Aorta (tissue), 5 donors: ENCODE measurements at regions not wholly inside any gene's neighbourhood (a gene's known extent, or its start where the extent isn't known, plus 50 kb on each side); places are given as distances from the start of the nearest gene placed in this dataset.

Experiments
- ATAC-seq: fragments of 200-7000 bp; cut with Tn5 transposase; one replicate; pipeline ENCODE4 v1.9.1; 2022; ENCODE audit warnings: moderate library complexity; ENCODE audit not compliant: low FRiP score
- DNase-seq, 2 donors: peaks; one replicate each; pipeline ENCODE4 v3.0.0-alpha.2; 2020
- H3K27ac ChIP-seq, 2 donors: one replicate each; pipeline ENCODE4 v1.5.1; 2013; ENCODE audit warnings: low read length in 2 of 2, mild to moderate bottlenecking in 2 of 2, moderate library complexity in 2 of 2, control low read depth in 1 of 2, inconsistent platforms in 1 of 2, low read depth in 1 of 2
- H3K27me3 ChIP-seq, 2 donors: one replicate each; pipeline ENCODE4 v1.6.1; 2013; ENCODE audit warnings: control low read depth in 1 of 2, low read length in 1 of 2, mild to moderate bottlenecking in 1 of 2, moderate library complexity in 1 of 2; ENCODE audit not compliant: insufficient read depth in 2 of 2, control insufficient read depth in 1 of 2
- H3K36me3 ChIP-seq, 2 donors: one replicate each; pipeline ENCODE4 v1.6.1; 2013; ENCODE audit warnings: control low read depth in 1 of 2, low read length in 1 of 2, mild to moderate bottlenecking in 1 of 2; ENCODE audit not compliant: insufficient read depth in 2 of 2, control insufficient read depth in 1 of 2
- H3K4me1 ChIP-seq, 2 donors: one replicate each; pipeline ENCODE4 v1.6.1; 2013; ENCODE audit warnings: low read length in 2 of 2, control low read depth in 1 of 2, mild to moderate bottlenecking in 1 of 2, moderate library complexity in 1 of 2; ENCODE audit not compliant: insufficient read depth in 2 of 2, control insufficient read depth in 1 of 2
- H3K4me3 ChIP-seq, 2 donors: one replicate each; pipeline ENCODE4 v1.5.1; 2013; ENCODE audit warnings: low read length in 2 of 2, control low read depth in 1 of 2, mild to moderate bottlenecking in 1 of 2
- H3K9me3 ChIP-seq: one replicate; pipeline ENCODE4 v1.6.1; 2013; ENCODE audit warnings: mild to moderate bottlenecking, low read length; ENCODE audit not compliant: control insufficient read depth
- WGBS, 2 donors: extraction: QIAGEN DNeasy Blood & Tissue Kit; methylation state at CpG; one replicate each; pipeline ENCODE4 v1.1.7; 2013; 5-methylcytosine and 5-hydroxymethylcytosine counted together
- intact Hi-C, 2 donors: fragments of 100-400 bp; cut with DNase I; formaldehyde crosslinking; loops; one replicate each; pipeline versions ENCODE4 v1.14.2 to v1.15.0; 2022
- donor health status: healthy with polysubstance abuse.
- donor health status: Bipolar disorder and iron deficiency.
- donor health status: DM: no; HTN: no; CAD: no.
- donor health status: DM: no; HTN: no; CAD: no.
- donor health status: DM: yes; HTN: yes; CAD: no.

DNA sequence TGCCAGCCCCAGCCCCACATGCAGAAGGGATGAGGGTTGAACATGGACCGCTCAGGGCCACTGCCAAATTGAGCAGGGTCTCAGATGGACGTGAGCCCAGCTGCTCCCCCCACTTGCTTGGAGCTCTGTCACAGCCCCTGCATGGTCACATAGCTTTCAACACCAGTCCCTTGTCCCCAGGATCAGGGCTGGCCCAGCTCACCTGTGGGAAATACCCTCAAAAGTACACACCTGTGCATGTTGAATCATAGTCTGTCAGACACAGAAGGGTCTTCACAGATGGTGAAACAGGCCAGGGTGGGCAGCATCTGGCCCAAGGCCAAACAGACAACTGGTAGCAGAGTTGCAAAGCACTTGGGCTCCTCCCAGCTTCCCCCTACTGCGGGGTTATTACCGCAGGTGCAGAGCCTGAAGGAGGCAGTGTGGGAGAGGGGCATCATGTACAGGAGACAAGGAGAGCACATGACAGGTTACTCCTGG is 77.6 kb upstream of the UNC5B start:
- 81 to 92% methylated on average over 4 of the region's 4 CpGs for WGBS, 2 donors
- ATAC-seq (no peak), DNase-seq (no peak)
- intact Hi-C loops = no loop called here
- Histone ChIP-seq H3K4me3 (no peak overlapping the region), H3K36me3 (no peaks in the 10 kb centered on the region), H3K4me1 (no peaks in the 10 kb centered on the region), H3K27ac (no peak overlapping the region), H3K27me3 (no peaks in the 10 kb centered on the region), H3K9me3 (no peaks in the 10 kb centered on the region)

DNA sequence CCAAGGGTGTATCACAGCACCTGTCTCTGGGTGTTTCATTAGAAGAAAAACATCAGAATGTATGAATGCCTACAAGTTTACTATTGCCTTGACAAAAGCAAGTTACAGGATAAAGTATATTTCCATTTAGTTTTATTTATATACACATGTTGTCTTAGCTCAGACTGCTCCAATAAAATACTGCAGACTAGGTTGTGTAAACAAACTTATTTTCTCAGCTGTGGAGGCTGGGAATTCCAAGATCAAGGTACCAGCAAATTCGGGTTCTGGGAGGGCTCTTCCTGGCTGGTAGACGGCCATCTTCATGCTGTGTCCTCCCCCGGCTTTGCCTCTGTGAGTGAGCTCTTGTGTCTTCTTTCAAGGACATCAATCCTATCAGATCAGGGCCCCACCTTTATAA is 77.1 kb upstream of the UNC5B start:
- Histone ChIP-seq H3K4me3 (no peak overlapping the region), H3K27me3 (no peaks in the 10 kb centered on the region), H3K36me3 (no peaks in the 10 kb centered on the region), H3K27ac (no peak overlapping the region), H3K9me3 (no peaks in the 10 kb centered on the region), H3K4me1 (no peaks in the 10 kb centered on the region)
- DNase-seq = no peak
- WGBS, 2 donors = 83 to 94% methylated on average over 3 of the region's 3 CpGs
- no peak for ATAC-seq
- intact Hi-C loops = no loop called here

- 87 to 92% methylated on average over 8 of the region's 8 CpGs for WGBS, 2 donors
- intact Hi-C loops = no loop called here
- Histone ChIP-seq H3K27ac (no peak overlapping the region), H3K4me1 (no peaks in the 10 kb centered on the region), H3K9me3 (no peaks in the 10 kb centered on the region), H3K27me3 (no peaks in the 10 kb centered on the region), H3K4me3 (no peak overlapping the region), H3K36me3 (no peaks in the 10 kb centered on the region)
- DNase-seq (no peak), ATAC-seq (no peak)
These were observed 76.2 kb upstream of the UNC5B start for GRCh38 chr10:71136036-71136721.

DNA sequence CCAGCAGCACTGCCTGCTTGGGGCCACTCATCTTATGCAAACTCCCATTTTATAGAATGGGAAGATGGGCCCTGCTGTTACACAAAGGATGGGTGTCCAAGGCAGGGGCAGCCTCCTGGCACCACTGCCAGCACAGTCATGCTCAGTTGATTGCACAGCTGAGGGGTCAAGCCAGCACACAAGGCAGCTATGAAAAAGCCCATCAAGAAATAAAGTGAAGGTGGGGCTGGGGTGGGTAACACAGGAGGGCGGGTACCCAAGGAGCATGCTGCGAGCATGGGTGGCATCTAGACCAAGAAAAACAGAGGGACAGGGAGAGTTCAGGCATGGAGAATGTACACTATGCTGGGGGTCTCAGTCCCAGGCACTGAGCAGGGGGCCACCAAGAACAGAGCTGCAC is 74.7 kb upstream of the UNC5B start:
- Histone ChIP-seq H3K27ac (no peak overlapping the region), H3K36me3 (no peaks in the 10 kb centered on the region), H3K9me3 (no peaks in the 10 kb centered on the region), H3K4me1 (no peaks in the 10 kb centered on the region), H3K27me3 (no peaks in the 10 kb centered on the region), H3K4me3 (no peak overlapping the region)
- intact Hi-C loops = no loop called here
- DNase-seq (no peak), ATAC-seq (no peak)
- WGBS, 2 donors = 98 to 100% methylated on average over 2 of the region's 2 CpGs

DNA sequence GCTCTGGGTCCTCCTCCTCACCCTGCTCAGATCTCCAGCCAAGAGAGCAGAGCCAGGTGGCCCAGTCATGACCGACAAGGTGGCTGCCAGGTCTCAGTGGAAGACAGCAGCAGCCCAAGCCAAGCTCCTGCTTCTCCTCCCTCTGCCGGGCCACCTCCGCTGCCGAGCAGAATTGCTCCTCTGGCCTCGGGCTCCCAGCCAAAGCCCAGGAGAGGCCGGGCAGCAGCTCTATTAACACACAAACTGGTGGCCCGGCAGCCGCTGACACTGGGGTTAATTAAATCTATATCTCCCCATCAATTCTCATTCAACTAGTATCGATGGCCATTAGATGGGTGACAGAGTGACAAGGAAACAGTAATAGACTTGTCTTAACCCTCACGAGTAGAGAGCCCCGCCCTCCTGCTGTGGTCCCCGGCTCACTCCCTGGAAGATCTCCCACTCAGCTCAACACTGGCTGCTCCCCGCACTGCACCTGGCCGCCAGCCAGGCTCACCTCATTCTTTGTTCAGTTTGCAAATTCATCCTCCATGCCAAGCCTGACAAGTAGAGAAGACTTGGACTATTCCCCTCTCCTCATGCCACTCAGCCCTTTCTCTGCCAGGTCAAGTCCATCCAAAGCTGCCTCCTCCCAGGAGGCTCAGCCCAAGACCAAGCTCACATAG is 74.1 kb upstream of the UNC5B start:
- no peak overlapping the region for H3K4me3 ChIP-seq
- ATAC-seq (no peak), DNase-seq (no peak)
- intact Hi-C loops = no loop called here
- H3K9me3 ChIP-seq = no peaks in the 10 kb centered on the region
- H3K27ac ChIP-seq = no peak overlapping the region
- whole genome bisulfite sequencing, 2 donors = 32 to 35% methylated on average over 14 of the region's 14 CpGs
- H3K27me3 ChIP-seq = no peaks in the 10 kb centered on the region
- H3K4me1 ChIP-seq = peaks cover 0 to 3% of the 10 kb centered on the region in 2 donors
- H3K36me3 ChIP-seq = no peaks in the 10 kb centered on the region

- intact Hi-C loops = loop anchor here in 1 of 2 donors (5.0 kb wide), 2 partner anchors 54 to 74 kb away; no protein-coding TSS in a partner anchor
- WGBS, 2 donors = 97 to 98% methylated on average over 4 of the region's 4 CpGs
These were observed 70.8 kb upstream of the UNC5B start for GRCh38 chr10:71141528-71141927.

GRCh38 chr10:71143170-71143569 is 69.2 kb upstream of the UNC5B start:
- Histone ChIP-seq H3K4me1 (peaks cover 2 to 3% of the 10 kb centered on the region in 2 donors), H3K36me3 (no peaks in the 10 kb centered on the region), H3K27ac (peak overlapping the region; percentile 9 to 73), H3K9me3 (no peaks in the 10 kb centered on the region), H3K4me3 (no peak overlapping the region), H3K27me3 (no peaks in the 10 kb centered on the region)
- WGBS, 2 donors = 10 to 12% methylated on average over 5 of the region's 5 CpGs
- DNase-seq (no peak), ATAC-seq (no peak)
- intact Hi-C loops = loop anchor here in 1 of 2 donors (5.0 kb wide), 2 partner anchors 56 to 76 kb away; no protein-coding TSS in a partner anchor

More at GRCh38 chr10:71141528-71141927, 70.8 kb upstream of the UNC5B start:
- H3K9me3 ChIP-seq = no peaks in the 10 kb centered on the region
- DNase-seq (peak in 1 of 2 donors; percentile 38), ATAC-seq (no peak)
- no peak overlapping the region for H3K4me3 ChIP-seq
- H3K27me3 ChIP-seq = no peaks in the 10 kb centered on the region
- H3K27ac ChIP-seq = no peak overlapping the region
- H3K4me1 ChIP-seq = peaks cover 2 to 3% of the 10 kb centered on the region in 2 donors
- H3K36me3 ChIP-seq = no peaks in the 10 kb centered on the region

DNA sequence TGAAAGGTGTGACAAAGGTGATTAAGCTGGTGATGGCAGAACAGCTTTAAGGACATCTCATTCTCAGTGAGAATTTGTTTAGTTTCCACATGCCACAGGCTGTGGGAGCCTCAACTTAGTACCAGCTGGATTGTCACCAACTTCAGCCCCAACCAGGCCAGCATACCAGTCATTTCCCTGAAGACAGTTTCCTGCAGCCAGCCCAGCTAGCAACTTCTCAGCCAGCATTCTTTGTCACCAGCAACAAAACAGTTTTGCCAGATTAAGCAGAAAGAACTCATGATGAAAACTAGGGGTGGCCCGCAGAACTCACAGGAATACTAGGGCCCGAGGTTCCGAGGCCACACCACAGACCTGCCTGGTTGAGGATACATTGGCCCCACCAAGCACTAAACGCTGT is 68.8 kb upstream of the UNC5B start:
- H3K4me3 ChIP-seq = no peak overlapping the region
- peak overlapping the region in 1 of 2 donors; percentile 34 for H3K27ac ChIP-seq
- no peak for ATAC-seq
- no peaks in the 10 kb centered on the region for H3K27me3 ChIP-seq
- intact Hi-C loops = loop anchor here in 1 of 2 donors (5.0 kb wide), 2 partner anchors 56 to 76 kb away; no protein-coding TSS in a partner anchor
- H3K4me1 ChIP-seq = peaks cover 2 to 3% of the 10 kb centered on the region in 2 donors
- no peaks in the 10 kb centered on the region for H3K9me3 ChIP-seq
- WGBS, 2 donors = 8% methylated on average over 4 of the region's 4 CpGs
- DNase-seq = peak in 1 of 2 donors; percentile 74
- no peaks in the 10 kb centered on the region for H3K36me3 ChIP-seq
